SKM-1 treated with dmso at 0.1 percent for 144 hours (cell line): ENCODE measurements at regions not wholly inside any gene's neighbourhood (a gene's known extent, or its start where the extent isn't known, plus 50 kb on each side); places are given as distances from the start of the nearest gene placed in this dataset.
A peak's percentile ranks its signal among the peaks of the same experiment; 100 is the strongest.
"Not testable (repeated sequence)": the region's sequence is repeated elsewhere in the genome, so short reads cannot be mapped to it uniquely, and the experiment has no call there.

Experiments
- DNase-seq: peaks from one replicate; lab custom pipeline; 2025; ENCODE audit not compliant: unreplicated experiment; lab: John Stamatoyannopoulos, UW

GRCh38 chr7:81195033-81195432 is 276.2 kb upstream of the SEMA3C start:
- no peak for DNase-seq

- no peak for DNase-seq
Observed at GRCh38 chr7:81190997-81191768, 272.3 kb upstream of the SEMA3C start.

GRCh38 chr7:81187753-81188152 is 268.9 kb upstream of the SEMA3C start:
- no peak for DNase-seq

GRCh38 chr7:81186691-81187090 is 267.8 kb upstream of the SEMA3C start:
- DNase-seq: no peak

- no peak for DNase-seq
Observed at GRCh38 chr7:81185072-81185471, 266.2 kb upstream of the SEMA3C start.

GRCh38 chr7:81183326-81183725 is 264.5 kb upstream of the SEMA3C start:
- no peak for DNase-seq

GRCh38 chr7:81182056-81182455 is 263.2 kb upstream of the SEMA3C start:
- DNase-seq: not testable (repeated sequence)

GRCh38 chr7:81181066-81181465 is 262.2 kb upstream of the SEMA3C start:
- DNase-seq: no peak

GRCh38 chr7:81180573-81180972 is 261.7 kb upstream of the SEMA3C start:
- no peak for DNase-seq

GRCh38 chr7:81175275-81175940 is 256.6 kb upstream of the SEMA3C start:
- DNase-seq: no peak

- no peak for DNase-seq
Observed at GRCh38 chr7:81173766-81174281, 255.0 kb upstream of the SEMA3C start.

GRCh38 chr7:81170291-81170690 is 251.4 kb upstream of the SEMA3C start:
- DNase-seq: no peak

GRCh38 chr7:81167934-81168333 is 249.1 kb upstream of the SEMA3C start:
- no peak for DNase-seq

- no peak for DNase-seq
Observed at GRCh38 chr7:81165070-81165469, 246.2 kb upstream of the SEMA3C start.

- no peak for DNase-seq
Observed at GRCh38 chr7:81162771-81163525, 244.1 kb upstream of the SEMA3C start.

- no peak for DNase-seq
Observed at GRCh38 chr7:81162234-81162633, 243.4 kb upstream of the SEMA3C start.

GRCh38 chr7:81161451-81162075 is 242.7 kb upstream of the SEMA3C start:
- peak; percentile 47 for DNase-seq

GRCh38 chr7:81159402-81159801 is 240.6 kb upstream of the SEMA3C start:
- DNase-seq: no peak

GRCh38 chr7:81158189-81158588 is 239.3 kb upstream of the SEMA3C start:
- DNase-seq: peak; percentile 9

- DNase-seq: no peak
Observed at GRCh38 chr7:81155654-81156373, 237.0 kb upstream of the SEMA3C start.

- no peak for DNase-seq
Observed at GRCh38 chr7:81154565-81154964, 235.7 kb upstream of the SEMA3C start.
